Cardiac fibroblast (primary cell): ENCODE measurements at regions not wholly inside any gene's neighbourhood (a gene's known extent, or its start where the extent isn't known, plus 50 kb on each side); places are given as distances from the start of the nearest gene placed in this dataset.
A peak's percentile ranks its signal among the peaks of the same experiment; 100 is the strongest.

Source experiments
- DNase-seq, 2 donors: peaks; one replicate each; pipeline versions ENCODE4 v3.0.0 to v3.0.0-alpha.2; 2010; ENCODE audit warnings: low read depth in 2 of 2
- H3K4me3 ChIP-seq, 2 donors: replicated peaks in 1 of 2; 1 replicate in 1 of 2; 2 replicates in 1 of 2; pipeline ENCODE4 v1.5.1; 2011; ENCODE audit warnings: low read depth in 2 of 2, low read length in 2 of 2, mild to moderate bottlenecking in 2 of 2, moderate library complexity in 1 of 2
- CTCF ChIP-seq: IDR thresholded peaks from one replicate; pipeline ENCODE4 v1.5.1; 2011; ENCODE audit warnings: low read depth, mild to moderate bottlenecking, low read length, inconsistent platforms

- no peak for TF ChIP-seq CTCF
- no peak for DNase-seq
- H3K4me3 ChIP-seq = no peak overlapping the region
Observed at GRCh38 chr5:103851091-103851490, 288.5 kb upstream of the NUDT12 start.

GRCh38 chr5:103849934-103850333, 287.3 kb upstream of the NUDT12 start:
- peak; percentile 11 to 74 for DNase-seq
- TF ChIP-seq CTCF = no peak
- H3K4me3 ChIP-seq = no peak overlapping the region

- H3K4me3 ChIP-seq = no peak overlapping the region
- no peak for TF ChIP-seq CTCF
- peak in 1 of 2 donors; percentile 27 for DNase-seq
Observed at GRCh38 chr5:103847060-103847459, 284.5 kb upstream of the NUDT12 start.

GRCh38 chr5:103842936-103843335, 280.3 kb upstream of the NUDT12 start:
- no peak for DNase-seq
- H3K4me3 ChIP-seq = no peak overlapping the region
- TF ChIP-seq CTCF = no peak

- DNase-seq = no peak
- no peak for TF ChIP-seq CTCF
Observed at GRCh38 chr5:103840600-103840999, 278.0 kb upstream of the NUDT12 start.

GRCh38 chr5:103834216-103834615, 271.6 kb upstream of the NUDT12 start:
- DNase-seq = no peak
- no peak overlapping the region for H3K4me3 ChIP-seq
- no peak for TF ChIP-seq CTCF

More at GRCh38 chr5:103840600-103840999, 278.0 kb upstream of the NUDT12 start:
- no peak overlapping the region for H3K4me3 ChIP-seq

- TF ChIP-seq CTCF = peak; percentile 12
- no peak overlapping the region for H3K4me3 ChIP-seq
- no peak for DNase-seq
Observed at GRCh38 chr5:103829585-103829984, 267.0 kb upstream of the NUDT12 start.
